ENCODE measurements at regions not wholly inside any gene's neighbourhood (a gene's known extent, or its start where the extent isn't known, plus 50 kb on each side); places are given as distances from the start of the nearest gene placed in this dataset.

GRCh38 chr3:168325684-168326083 is 230.0 kb upstream of the GOLIM4 start:
- no peak for DNase-seq (ENCODE audit: low spot score)

GRCh38 chr3:168322941-168323340 is 227.2 kb upstream of the GOLIM4 start:
- no peak for DNase-seq (ENCODE audit: low spot score)

GRCh38 chr3:168314166-168314565 is 218.4 kb upstream of the GOLIM4 start:
- no peak for DNase-seq (ENCODE audit: low spot score)

GRCh38 chr3:168312984-168313383 is 217.3 kb upstream of the GOLIM4 start:
- peak; percentile 44 for DNase-seq (ENCODE audit: low spot score)

GRCh38 chr3:168307893-168308292 is 212.2 kb upstream of the GOLIM4 start:
- DNase-seq (ENCODE audit: low spot score) = no peak

- no peak for DNase-seq (ENCODE audit: low spot score)
These were observed 199.3 kb upstream of the GOLIM4 start for GRCh38 chr3:168295027-168295426.

- no peak for DNase-seq (ENCODE audit: low spot score)
These were observed 196.6 kb upstream of the GOLIM4 start for GRCh38 chr3:168292296-168292695.

- DNase-seq (ENCODE audit: low spot score) = peak; percentile 97
These were observed 193.8 kb upstream of the GOLIM4 start for GRCh38 chr3:168289471-168290008.

GRCh38 chr3:168288511-168289401 is 193.0 kb upstream of the GOLIM4 start:
- peak; percentile 70 for DNase-seq (ENCODE audit: low spot score)

GRCh38 chr3:168285506-168285905 is 189.8 kb upstream of the GOLIM4 start:
- no peak for DNase-seq (ENCODE audit: low spot score)

GRCh38 chr3:168284728-168285127 is 189.0 kb upstream of the GOLIM4 start:
- DNase-seq (ENCODE audit: low spot score) = no peak

- no peak for DNase-seq (ENCODE audit: low spot score)
These were observed 179.9 kb upstream of the GOLIM4 start for GRCh38 chr3:168275662-168276061.

- DNase-seq (ENCODE audit: low spot score) = no peak
These were observed 178.2 kb upstream of the GOLIM4 start for GRCh38 chr3:168273917-168274316.

- no peak for DNase-seq (ENCODE audit: low spot score)
These were observed 177.3 kb upstream of the GOLIM4 start for GRCh38 chr3:168273036-168273435.

GRCh38 chr3:168272343-168272985 is 176.7 kb upstream of the GOLIM4 start:
- no peak for DNase-seq (ENCODE audit: low spot score)

- DNase-seq (ENCODE audit: low spot score) = no peak
These were observed 176.2 kb upstream of the GOLIM4 start for GRCh38 chr3:168271932-168272331.

GRCh38 chr3:168269001-168269400 is 173.3 kb upstream of the GOLIM4 start:
- peak; percentile 66 for DNase-seq (ENCODE audit: low spot score)

GRCh38 chr3:168267179-168267578 is 171.5 kb upstream of the GOLIM4 start:
- DNase-seq (ENCODE audit: low spot score) = no peak

- no peak for DNase-seq (ENCODE audit: low spot score)
These were observed 170.6 kb upstream of the GOLIM4 start for GRCh38 chr3:168266335-168266734.

- DNase-seq (ENCODE audit: low spot score) = no peak
These were observed 167.2 kb upstream of the GOLIM4 start for GRCh38 chr3:168262887-168263286.

- no peak for DNase-seq (ENCODE audit: low spot score)
These were observed 165.1 kb upstream of the GOLIM4 start for GRCh38 chr3:168260859-168261258.

GRCh38 chr3:168251371-168251770 is 155.6 kb upstream of the GOLIM4 start:
- DNase-seq (ENCODE audit: low spot score) = no peak

- peak; percentile 43 for DNase-seq (ENCODE audit: low spot score)
These were observed 154.7 kb upstream of the GOLIM4 start for GRCh38 chr3:168250415-168250861.
